MG63 (cell line): ENCODE measurements at regions not wholly inside any gene's neighbourhood (a gene's known extent, or its start where the extent isn't known, plus 50 kb on each side); places are given as distances from the start of the nearest gene placed in this dataset.
"Not testable (repeated sequence)": the region's sequence is repeated elsewhere in the genome, so short reads cannot be mapped to it uniquely, and the experiment has no call there.

Experiments used
- DNase-seq: peaks from one replicate; pipeline ENCODE4 v3.0.0-alpha.2; 2020
- H3K27me3 ChIP-seq: fragments of 250-450 bp; sonication (Bioruptor Pico); 2 replicates; pipeline ENCODE4 v1.5.1; 2020; ENCODE audit warnings: mild to moderate bottlenecking, moderate library complexity
- H3K36me3 ChIP-seq: fragments of 250-450 bp; sonication (Bioruptor Pico); 2 replicates; pipeline ENCODE4 v1.5.1; 2020; ENCODE audit warnings: mild to moderate bottlenecking, moderate library complexity
- H3K4me3 ChIP-seq: fragments of 250-450 bp; sonication (Bioruptor Pico); 2 replicates; pipeline ENCODE4 v1.5.1; 2020; ENCODE audit warnings: mild to moderate bottlenecking, moderate library complexity
- H3K9me3 ChIP-seq: fragments of 250-450 bp; sonication (Bioruptor Pico); 2 replicates; pipeline ENCODE4 v1.5.1; 2020; ENCODE audit warnings: mild to moderate bottlenecking, moderate library complexity

GRCh38 chrX:45449982-45450381, 249.3 kb upstream of the DIPK2B start:
- Histone ChIP-seq H3K9me3 (no peaks in the 10 kb centered on the region), H3K4me3 (no peak overlapping the region), H3K27me3 (no peaks in the 10 kb centered on the region), H3K36me3 (no peaks in the 10 kb centered on the region)
- peak; percentile 5 for DNase-seq

- Histone ChIP-seq H3K36me3 (no peaks in the 10 kb centered on the region), H3K9me3 (no peaks in the 10 kb centered on the region), H3K27me3 (no peaks in the 10 kb centered on the region), H3K4me3 (no peak overlapping the region)
- DNase-seq: no peak
Observed at GRCh38 chrX:45447995-45448394, 247.3 kb upstream of the DIPK2B start.

GRCh38 chrX:45447331-45447730, 246.7 kb upstream of the DIPK2B start:
- Histone ChIP-seq H3K4me3 (no peak overlapping the region), H3K9me3 (no peaks in the 10 kb centered on the region), H3K36me3 (no peaks in the 10 kb centered on the region), H3K27me3 (no peaks in the 10 kb centered on the region)
- no peak for DNase-seq

GRCh38 chrX:45445745-45446412, 245.2 kb upstream of the DIPK2B start:
- DNase-seq: no peak
- Histone ChIP-seq H3K36me3 (no peaks in the 10 kb centered on the region), H3K9me3 (no peaks in the 10 kb centered on the region), H3K27me3 (no peaks in the 10 kb centered on the region), H3K4me3 (no peak overlapping the region)

GRCh38 chrX:45437186-45437585, 236.5 kb upstream of the DIPK2B start:
- Histone ChIP-seq H3K4me3 (no peak overlapping the region), H3K36me3 (no peaks in the 10 kb centered on the region), H3K9me3 (no peaks in the 10 kb centered on the region), H3K27me3 (no peaks in the 10 kb centered on the region)
- DNase-seq: no peak

- no peaks in the 10 kb centered on the region for H3K36me3 ChIP-seq
- no peak for DNase-seq
- no peaks in the 10 kb centered on the region for H3K9me3 ChIP-seq
- no peak overlapping the region for H3K4me3 ChIP-seq
- no peaks in the 10 kb centered on the region for H3K27me3 ChIP-seq
Observed at GRCh38 chrX:45435481-45435880, 234.8 kb upstream of the DIPK2B start.

GRCh38 chrX:45434231-45434630, 233.6 kb upstream of the DIPK2B start:
- no peaks in the 10 kb centered on the region for H3K27me3 ChIP-seq
- H3K4me3 ChIP-seq: no peak overlapping the region
- no peak for DNase-seq
- H3K9me3 ChIP-seq: no peaks in the 10 kb centered on the region
- no peaks in the 10 kb centered on the region for H3K36me3 ChIP-seq

- H3K36me3 ChIP-seq: no peaks in the 10 kb centered on the region
- H3K9me3 ChIP-seq: no peaks in the 10 kb centered on the region
- DNase-seq: no peak
- H3K4me3 ChIP-seq: no peak overlapping the region
- H3K27me3 ChIP-seq: no peaks in the 10 kb centered on the region
Observed at GRCh38 chrX:45428831-45429230, 228.2 kb upstream of the DIPK2B start.

- Histone ChIP-seq H3K36me3 (no peaks in the 10 kb centered on the region), H3K4me3 (no peak overlapping the region), H3K27me3 (no peaks in the 10 kb centered on the region), H3K9me3 (no peaks in the 10 kb centered on the region)
- no peak for DNase-seq
Observed at GRCh38 chrX:45424326-45424725, 223.7 kb upstream of the DIPK2B start.

- Histone ChIP-seq H3K36me3 (no peaks in the 10 kb centered on the region), H3K4me3 (no peak overlapping the region), H3K27me3 (no peaks in the 10 kb centered on the region), H3K9me3 (no peaks in the 10 kb centered on the region)
- DNase-seq: no peak
Observed at GRCh38 chrX:45422216-45422925, 221.7 kb upstream of the DIPK2B start.

GRCh38 chrX:45421806-45422205, 221.1 kb upstream of the DIPK2B start:
- Histone ChIP-seq H3K9me3 (no peaks in the 10 kb centered on the region), H3K27me3 (no peaks in the 10 kb centered on the region), H3K4me3 (no peak overlapping the region), H3K36me3 (no peaks in the 10 kb centered on the region)
- DNase-seq: no peak

GRCh38 chrX:45404206-45404605, 203.5 kb upstream of the DIPK2B start:
- no peak for DNase-seq
- H3K36me3 ChIP-seq: no peaks in the 10 kb centered on the region
- H3K9me3 ChIP-seq: 0 out of 2 replicates have a peak, but pooled peaks cover 4% of the 10 kb centered on the region

GRCh38 chrX:45401923-45402322, 201.2 kb upstream of the DIPK2B start:
- Histone ChIP-seq H3K4me3 (no peak overlapping the region), H3K36me3 (no peaks in the 10 kb centered on the region), H3K27me3 (no peaks in the 10 kb centered on the region), H3K9me3 (0 out of 2 replicates have a peak, but pooled peaks cover 4% of the 10 kb centered on the region)
- no peak for DNase-seq

More at GRCh38 chrX:45404206-45404605, 203.5 kb upstream of the DIPK2B start:
- Histone ChIP-seq H3K27me3 (no peaks in the 10 kb centered on the region), H3K4me3 (no peak overlapping the region)

- H3K36me3 ChIP-seq, H3K4me3 ChIP-seq, H3K27me3 ChIP-seq, H3K9me3 ChIP-seq, DNase-seq: not testable (repeated sequence)
Observed at GRCh38 chrX:45400951-45401725, 200.5 kb upstream of the DIPK2B start.

- no peak for DNase-seq
- Histone ChIP-seq H3K9me3 (peaks cover 3% of the 10 kb centered on the region), H3K4me3 (no peak overlapping the region), H3K27me3 (no peaks in the 10 kb centered on the region), H3K36me3 (no peaks in the 10 kb centered on the region)
Observed at GRCh38 chrX:45400027-45400779, 199.5 kb upstream of the DIPK2B start.

GRCh38 chrX:45385757-45386156, 185.1 kb upstream of the DIPK2B start:
- Histone ChIP-seq H3K27me3 (no peaks in the 10 kb centered on the region), H3K36me3 (no peaks in the 10 kb centered on the region), H3K9me3 (peaks cover 4% of the 10 kb centered on the region; the same call in 1 of the 2 replicates), H3K4me3 (no peak overlapping the region)
- no peak for DNase-seq

- no peak for DNase-seq
- no peaks in the 10 kb centered on the region; the same call in 1 of the 2 replicates for H3K9me3 ChIP-seq
- no peak overlapping the region for H3K4me3 ChIP-seq
- H3K27me3 ChIP-seq: no peaks in the 10 kb centered on the region
- no peaks in the 10 kb centered on the region for H3K36me3 ChIP-seq
Observed at GRCh38 chrX:45381841-45382240, 181.2 kb upstream of the DIPK2B start.
